ENCODE measurements at regions not wholly inside any gene's neighbourhood (a gene's known extent, or its start where the extent isn't known, plus 50 kb on each side); places are given as distances from the start of the nearest gene placed in this dataset.

GRCh38 chr1:222018041-222018440 is 276.2 kb upstream of the DUSP10 start:
- ChIA-PET CTCF (ENCODE audit: partially characterized antibody) (no interaction called here), POLR2A (ENCODE audit: partially characterized antibody) (no interaction called here)
- Histone ChIP-seq H4K20me1 (replicated peaks in 1 of 2; ENCODE audit: control insufficient read depth in 1 of 2, insufficient read depth in 2 of 2, low read length in 2 of 2) (no peaks in the 10 kb centered on the region), H3K9ac (replicated peaks in 1 of 4; ENCODE audit: extremely low read depth in 1 of 4, low read depth in 3 of 4, low read length in 3 of 4) (no peak overlapping the region; a peak in 1 of 7 replicates), H3K4me1 (replicated peaks in 1 of 4; ENCODE audit: control insufficient read depth in 3 of 4, insufficient read depth in 4 of 4, low read length in 3 of 4) (no peaks in the 10 kb centered on the region), H3K4ac (replicated peaks; ENCODE audit: insufficient read length, low read depth, low read length) (no peak overlapping the region), H3K23me2 (ENCODE audit: low read depth, low read length) (no peaks in the 10 kb centered on the region), H3K27ac (ENCODE audit: low read depth, low read length) (no peak overlapping the region), H3K27me3 (replicated peaks in 1 of 4; ENCODE audit: control insufficient read depth in 3 of 4, extremely low read depth in 1 of 4, insufficient read depth in 3 of 4, low read length in 3 of 4) (no peaks in the 10 kb centered on the region), H3K4me2 (ENCODE audit: insufficient read depth in 1 of 2, low read depth in 2 of 2, low read length in 2 of 2) (no peak overlapping the region), H3K9me3 (ENCODE audit: insufficient read depth in 2 of 2, low read depth in 1 of 2, low read length in 1 of 2) (no peaks in the 10 kb centered on the region), H3K79me2 (ENCODE audit: control insufficient read depth in 1 of 2, insufficient read depth in 2 of 2, low read length in 2 of 2) (no peaks in the 10 kb centered on the region), H2AFZ (ENCODE audit: low read length) (no peak overlapping the region), H2BK5ac (ENCODE audit: low read depth, low read length) (no peak overlapping the region), H4K91ac (replicated peaks; ENCODE audit: insufficient read length, low read length) (no peak overlapping the region), H2BK120ac (replicated peaks; ENCODE audit: low read depth, low read length) (no peak overlapping the region), H3K23ac (ENCODE audit: insufficient read length) (no peak overlapping the region), H3K18ac (ENCODE audit: extremely low read depth, low read length) (no peak overlapping the region), H3K56ac (replicated peaks; ENCODE audit: insufficient read length, low read depth, low read length) (no peak overlapping the region), H3K36me3 (ENCODE audit: control insufficient read depth in 2 of 4, insufficient read depth in 4 of 4, low read length in 3 of 4) (no peaks in the 10 kb centered on the region), H2BK15ac (ENCODE audit: low read length) (no peak overlapping the region), H2BK12ac (ENCODE audit: low read depth, low read length) (no peak overlapping the region), H3K79me1 (ENCODE audit: low read depth, low read length) (no peaks in the 10 kb centered on the region), H3K4me3 (ENCODE audit: extremely low read depth in 1 of 4, insufficient read depth in 2 of 4, low read depth in 3 of 4, low read length in 4 of 4) (no peak overlapping the region), H4K8ac (ENCODE audit: extremely low read depth, insufficient read depth, low read length) (no peak overlapping the region), H2BK20ac (ENCODE audit: low read length) (no peak overlapping the region), H4K5ac (ENCODE audit: insufficient read length, low read depth, low read length) (no peak overlapping the region), H2AK5ac (ENCODE audit: low read depth, low read length) (no peak overlapping the region), H3K14ac (ENCODE audit: insufficient read length) (no peak overlapping the region)
- no peak for FAIRE-seq
- TF ChIP-seq POLR2A (IDR thresholded peaks at IDR 0.05; ENCODE audit: control extremely low read depth in 1 of 2, low read depth in 2 of 2, low read length in 2 of 2) (no peak), SAP30 (IDR thresholded peaks at IDR 0.05; ENCODE audit: insufficient read depth, insufficient replicate concordance, low read length) (no peak), SIRT6 (IDR thresholded peaks at IDR 0.05; ENCODE audit: low read length) (no peak), HDAC2 (IDR thresholded peaks at IDR 0.05; ENCODE audit: borderline replicate concordance in 1 of 2, low read depth in 2 of 2, low read length in 2 of 2) (no peak), SRF (IDR thresholded peaks at IDR 0.05; ENCODE audit: low read depth, low read length) (no peak), CBX8 (IDR thresholded peaks at IDR 0.05; ENCODE audit: borderline replicate concordance, low read depth, low read length) (no peak), SIX5 (IDR thresholded peaks at IDR 0.05; ENCODE audit: low read depth, low read length) (no peak), SIN3A (conservative IDR thresholded peaks at IDR 0.05 in 1 of 2, IDR thresholded peaks at IDR 0.05 in 1 of 2; ENCODE audit: low read depth in 1 of 2, low read length in 2 of 2) (no peak), BCL11A (IDR thresholded peaks at IDR 0.05; ENCODE audit: low read depth in 2 of 2, low read length in 2 of 2) (no peak), HDAC6 (IDR thresholded peaks at IDR 0.05; ENCODE audit: low read depth, low read length) (no peak), SUZ12 (IDR thresholded peaks at IDR 0.05; ENCODE audit: low read length) (no peak)
- DNase-seq (ENCODE audit: low read depth in 1 of 2, low spot score in 2 of 2), result no peak
- WGBS, 2 experiments (ENCODE audit: extremely low coverage in 1 of 2, insufficient coverage in 1 of 2, insufficient read length in 1 of 2, insufficient replicate concordance in 2 of 2, low coverage in 1 of 2, low lambda C conversion rate in 2 of 2, missing lambda C conversion rate in 1 of 2), result 89% methylated on average over 3 of the region's 3 CpGs; no CpG with 5 or more reads in 1 of the 2 experiments

All from H1 (cell line).